ENCODE measurements at regions not wholly inside any gene's neighbourhood (a gene's known extent, or its start where the extent isn't known, plus 50 kb on each side); places are given as distances from the start of the nearest gene placed in this dataset.

DNA sequence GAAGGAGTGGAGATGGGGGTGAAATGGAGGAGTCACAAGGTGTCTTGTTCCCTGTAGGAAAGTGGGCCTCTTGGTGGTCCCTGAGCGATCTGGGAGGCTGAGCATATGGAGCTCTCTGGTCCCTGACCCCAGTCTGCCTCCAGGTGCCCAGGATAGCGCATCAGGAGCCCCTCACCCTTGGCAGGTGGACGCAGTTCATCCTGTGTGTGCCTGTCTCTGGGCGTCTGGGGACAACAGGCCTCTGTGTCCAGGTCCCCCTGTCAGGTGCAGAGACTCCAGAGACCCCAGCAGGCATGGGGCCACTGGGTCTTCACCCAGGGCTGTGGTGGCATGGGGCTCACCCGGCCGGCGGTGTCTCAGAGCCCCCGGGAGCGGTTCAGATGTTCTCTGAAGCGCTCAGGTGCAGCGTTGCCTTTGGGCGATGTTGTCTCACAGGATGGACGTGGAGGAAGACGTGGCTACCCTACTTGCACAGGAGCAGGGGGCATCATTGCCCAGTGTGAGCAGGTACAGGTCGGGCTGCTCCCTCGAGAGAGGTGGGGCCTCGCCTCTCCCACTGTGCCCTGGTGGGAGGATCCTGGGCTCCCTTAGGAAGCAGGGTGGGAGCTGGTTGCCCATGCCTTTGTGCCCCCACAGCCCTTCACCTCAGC lies 58.1 kb upstream of the TPM4 start:
- no peak for TF ChIP-seq RFX5 (IDR thresholded peaks at IDR 0.05; ENCODE audit: low read depth, low read length)
- TF ChIP-seq RAD21 (IDR thresholded peaks at IDR 0.05; ENCODE audit: low read length), result no peak
- TF ChIP-seq CHD1 (IDR thresholded peaks at IDR 0.05; ENCODE audit: low read depth, low read length), result no peak
- no peak for TF ChIP-seq NFE2L2 (IDR thresholded peaks at IDR 0.05; ENCODE audit: low read depth, low read length)
- TF ChIP-seq MAZ (IDR thresholded peaks at IDR 0.05; ENCODE audit: borderline replicate concordance, low read depth, low read length), result no peak
- TF ChIP-seq POLR2A (IDR thresholded peaks at IDR 0.05; ENCODE audit: low read depth, low read length), result no peak
- TF ChIP-seq FOS (IDR thresholded peaks at IDR 0.05; ENCODE audit: low read depth, low read length), result no peak
- TF ChIP-seq CEBPB (IDR thresholded peaks at IDR 0.05; ENCODE audit: low read depth, low read length), result no peak
- TF ChIP-seq, protein P1, sequence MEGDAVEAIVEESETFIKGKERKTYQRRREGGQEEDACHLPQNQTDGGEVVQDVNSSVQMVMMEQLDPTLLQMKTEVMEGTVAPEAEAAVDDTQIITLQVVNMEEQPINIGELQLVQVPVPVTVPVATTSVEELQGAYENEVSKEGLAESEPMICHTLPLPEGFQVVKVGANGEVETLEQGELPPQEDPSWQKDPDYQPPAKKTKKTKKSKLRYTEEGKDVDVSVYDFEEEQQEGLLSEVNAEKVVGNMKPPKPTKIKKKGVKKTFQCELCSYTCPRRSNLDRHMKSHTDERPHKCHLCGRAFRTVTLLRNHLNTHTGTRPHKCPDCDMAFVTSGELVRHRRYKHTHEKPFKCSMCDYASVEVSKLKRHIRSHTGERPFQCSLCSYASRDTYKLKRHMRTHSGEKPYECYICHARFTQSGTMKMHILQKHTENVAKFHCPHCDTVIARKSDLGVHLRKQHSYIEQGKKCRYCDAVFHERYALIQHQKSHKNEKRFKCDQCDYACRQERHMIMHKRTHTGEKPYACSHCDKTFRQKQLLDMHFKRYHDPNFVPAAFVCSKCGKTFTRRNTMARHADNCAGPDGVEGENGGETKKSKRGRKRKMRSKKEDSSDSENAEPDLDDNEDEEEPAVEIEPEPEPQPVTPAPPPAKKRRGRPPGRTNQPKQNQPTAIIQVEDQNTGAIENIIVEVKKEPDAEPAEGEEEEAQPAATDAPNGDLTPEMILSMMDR (conservative IDR thresholded peaks at IDR 0.05; ENCODE audit: low read depth, low read length), result no peak
- no peak for TF ChIP-seq SMC3 (IDR thresholded peaks at IDR 0.05; ENCODE audit: low read depth, low read length)
- no peak for TF ChIP-seq MXI1 (IDR thresholded peaks at IDR 0.05; ENCODE audit: borderline replicate concordance, low read depth, low read length)
- TF ChIP-seq, protein P2, sequence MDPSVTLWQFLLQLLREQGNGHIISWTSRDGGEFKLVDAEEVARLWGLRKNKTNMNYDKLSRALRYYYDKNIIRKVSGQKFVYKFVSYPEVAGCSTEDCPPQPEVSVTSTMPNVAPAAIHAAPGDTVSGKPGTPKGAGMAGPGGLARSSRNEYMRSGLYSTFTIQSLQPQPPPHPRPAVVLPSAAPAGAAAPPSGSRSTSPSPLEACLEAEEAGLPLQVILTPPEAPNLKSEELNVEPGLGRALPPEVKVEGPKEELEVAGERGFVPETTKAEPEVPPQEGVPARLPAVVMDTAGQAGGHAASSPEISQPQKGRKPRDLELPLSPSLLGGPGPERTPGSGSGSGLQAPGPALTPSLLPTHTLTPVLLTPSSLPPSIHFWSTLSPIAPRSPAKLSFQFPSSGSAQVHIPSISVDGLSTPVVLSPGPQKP (IDR thresholded peaks at IDR 0.05; ENCODE audit: borderline replicate concordance, low read depth, low read length), result no peak
- no peak for TF ChIP-seq RCOR1 (IDR thresholded peaks at IDR 0.05; ENCODE audit: insufficient replicate concordance, low read length)
- TF ChIP-seq BHLHE40 (IDR thresholded peaks at IDR 0.05; ENCODE audit: low read depth, low read length), result no peak
- TF ChIP-seq MAFK (IDR thresholded peaks at IDR 0.05; ENCODE audit: low read depth, low read length), result no peak
- TF ChIP-seq, protein P3, sequence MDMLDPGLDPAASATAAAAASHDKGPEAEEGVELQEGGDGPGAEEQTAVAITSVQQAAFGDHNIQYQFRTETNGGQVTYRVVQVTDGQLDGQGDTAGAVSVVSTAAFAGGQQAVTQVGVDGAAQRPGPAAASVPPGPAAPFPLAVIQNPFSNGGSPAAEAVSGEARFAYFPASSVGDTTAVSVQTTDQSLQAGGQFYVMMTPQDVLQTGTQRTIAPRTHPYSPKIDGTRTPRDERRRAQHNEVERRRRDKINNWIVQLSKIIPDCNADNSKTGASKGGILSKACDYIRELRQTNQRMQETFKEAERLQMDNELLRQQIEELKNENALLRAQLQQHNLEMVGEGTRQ (IDR thresholded peaks at IDR 0.05; ENCODE audit: low read depth, low read length), result no peak
- H2AK9ac ChIP-seq (replicated peaks; ENCODE audit: low read depth, low read length, poor library complexity), result no peak overlapping the region
- H3K27me3 ChIP-seq (ENCODE audit: control insufficient read depth, insufficient read depth, low read length), result peaks cover 5% of the 10 kb centered on the region; the same call in 1 of the 2 replicates
- H4K91ac ChIP-seq (ENCODE audit: insufficient read depth, low read depth, low read length), result no peak overlapping the region
- no peak overlapping the region for H2AK5ac ChIP-seq (ENCODE audit: low read depth, low read length)
- no peak overlapping the region for H3K27ac ChIP-seq (ENCODE audit: insufficient read depth, low read length)
- no peak overlapping the region for H4K5ac ChIP-seq (ENCODE audit: low read depth, low read length)
- H4K8ac ChIP-seq (ENCODE audit: low read depth in 2 of 2, low read length in 2 of 2), result no peak overlapping the region
- CTCF ChIA-PET, result no interaction called here
- H2BK5ac ChIP-seq (ENCODE audit: low read depth, low read length, poor library complexity, severe bottlenecking), result no peak overlapping the region
- H3K4me3 ChIP-seq (ENCODE audit: insufficient read depth, low read depth, low read length), result no peak overlapping the region
- no peak overlapping the region for H3K56ac ChIP-seq (ENCODE audit: extremely low read depth, insufficient read depth, low read length)
- POLR2A ChIA-PET (ENCODE audit: unreplicated experiment), result no interaction called here
- no peak overlapping the region for H3K23ac ChIP-seq (ENCODE audit: low read depth, low read length)
- no peaks in the 10 kb centered on the region for H3K79me1 ChIP-seq (ENCODE audit: low read depth in 1 of 2, low read length in 2 of 2)
- no TSS peak for BruUV-seq (replicated peaks)
- no peaks in the 10 kb centered on the region for H3K36me3 ChIP-seq (ENCODE audit: control insufficient read depth, insufficient read depth, low read length)
- no peaks in the 10 kb centered on the region for H3K4me1 ChIP-seq (ENCODE audit: control insufficient read depth, insufficient read depth, low read length)
- H3K9me1 ChIP-seq (ENCODE audit: insufficient read depth, low read length), result no peaks in the 10 kb centered on the region
- intact Hi-C loops (cut with micrococcal nuclease) (no loop called here), dilution Hi-C loops (cut with HindIII; ENCODE audit: low sequenced_read_pairs, unreplicated experiment) (no loop called here), in situ Hi-C loops (cut with MboI; ENCODE audit: low sequenced_read_pairs) (no loop called here)
- H4K20me1 ChIP-seq (ENCODE audit: insufficient read depth, low read length), result no peaks in the 10 kb centered on the region
- H3K4ac ChIP-seq (ENCODE audit: low read depth, low read length), result no peak overlapping the region
- DNase-seq (no peak), ATAC-seq (ENCODE audit: low read depth) (no peak)
- H2BK20ac ChIP-seq (ENCODE audit: low read depth, low read length), result no peak overlapping the region
- no peak overlapping the region for H3K4me2 ChIP-seq (ENCODE audit: low read depth, low read length)
- H3K18ac ChIP-seq (ENCODE audit: low read depth, low read length), result no peak overlapping the region
- no peak overlapping the region for H2BK120ac ChIP-seq (ENCODE audit: low read depth, low read length)
- no peak overlapping the region for H2AFZ ChIP-seq (replicated peaks; ENCODE audit: low read length, poor library complexity)
- no peak overlapping the region for H3K9ac ChIP-seq (ENCODE audit: low read depth, low read length)
- H2BK15ac ChIP-seq (ENCODE audit: low read depth, low read length), result no peak overlapping the region
- H3K9me3 ChIP-seq (ENCODE audit: control insufficient read depth, insufficient read depth, low read length), result no peaks in the 10 kb centered on the region
- H3K14ac ChIP-seq (replicated peaks; ENCODE audit: low read depth, low read length), result no peak overlapping the region
- 64% methylated on average over 5 of the region's 17 CpGs; no CpG with 5 or more reads in 1 of the 2 experiments for WGBS, 2 experiments (ENCODE audit: extremely low coverage in 2 of 2, insufficient read length in 1 of 2)

Data from IMR-90 (cell line).